Activated T-cell treated with anti-CD3 and anti-CD28 coated beads, Interleukin-2, amount 50 U/mL, for 1 hour (primary cell): ENCODE measurements at regions not wholly inside any gene's neighbourhood (a gene's known extent, or its start where the extent isn't known, plus 50 kb on each side); places are given as distances from the start of the nearest gene placed in this dataset.

Source experiments
- DNase-seq: peaks from one replicate; pipeline ENCODE4 v3.0.0-alpha.2; 2020

DNA sequence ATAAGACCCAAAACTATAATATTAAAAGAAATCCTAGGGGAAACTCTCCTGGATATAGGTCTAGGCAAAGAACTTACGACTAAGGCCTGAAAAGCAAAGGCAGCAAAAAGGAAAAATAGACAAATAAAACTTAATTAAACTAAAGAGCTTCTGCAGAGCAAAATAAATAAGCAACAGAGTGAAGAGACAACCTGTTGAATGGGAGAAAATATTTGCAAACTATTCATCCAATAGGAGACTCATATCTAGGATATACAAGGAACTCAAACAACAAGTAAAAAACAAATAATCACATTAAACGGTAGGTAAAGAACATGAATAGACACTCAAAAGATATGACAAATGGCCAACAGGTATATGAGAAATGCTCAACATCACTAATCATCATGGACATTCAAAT is 318.6 kb downstream of the CSNK1G3 start:
- no peak for DNase-seq

DNA sequence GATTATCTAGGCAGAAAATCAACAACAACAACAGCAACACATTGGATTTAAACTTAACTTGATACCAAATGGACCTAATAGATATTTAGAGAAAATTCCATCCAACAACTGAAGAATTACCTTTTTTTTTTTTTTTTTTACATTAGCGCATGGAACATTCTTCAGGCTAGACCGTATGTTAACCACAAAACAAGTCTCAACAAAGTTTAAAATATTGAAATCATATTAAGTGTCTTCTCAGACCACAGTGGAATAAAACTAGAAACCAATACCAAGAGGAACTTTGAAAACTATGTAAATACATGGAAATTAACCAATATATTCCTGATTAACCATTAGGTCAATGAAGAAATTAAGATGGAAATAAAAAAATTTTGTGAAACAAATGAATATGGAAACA is 315.8 kb downstream of the CSNK1G3 start:
- DNase-seq: no peak

DNA sequence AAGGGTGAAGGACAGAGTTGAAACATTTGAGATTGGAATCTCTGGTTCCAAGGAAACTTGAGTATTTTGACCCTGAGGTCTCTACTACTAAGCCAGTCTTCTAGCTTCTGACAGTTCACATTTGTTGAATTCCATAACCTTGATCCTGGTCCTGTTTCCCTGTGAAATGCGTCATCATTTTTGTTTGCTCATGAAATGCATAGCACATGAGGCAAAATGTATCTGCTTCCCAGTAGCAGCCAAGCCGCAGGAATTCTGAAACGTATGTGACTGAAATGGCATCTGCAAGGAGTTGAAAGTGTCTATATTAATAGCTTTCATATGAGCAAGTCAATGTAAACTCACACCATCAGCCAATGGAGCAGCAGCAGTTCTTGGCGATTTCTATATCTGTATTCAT is 307.9 kb downstream of the CSNK1G3 start:
- DNase-seq: no peak

DNA sequence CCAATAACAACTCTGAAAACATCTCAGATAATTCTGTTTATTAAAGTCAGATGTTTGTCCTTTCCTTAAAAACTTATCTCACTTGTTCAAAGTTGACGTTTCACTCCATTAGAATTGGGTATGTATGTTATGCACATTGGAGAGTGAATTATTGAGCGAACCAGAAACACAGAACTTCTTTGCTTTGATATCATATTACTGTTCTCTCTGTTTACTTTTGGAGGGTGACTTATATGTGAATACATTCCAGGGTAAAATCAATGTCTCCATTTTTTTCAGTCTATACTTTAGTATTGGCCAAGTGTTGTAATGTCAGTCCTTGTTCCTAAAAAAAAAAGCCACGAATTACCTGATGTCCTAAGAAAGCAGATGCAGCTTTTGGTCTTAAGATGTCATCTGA is 307.4 kb downstream of the CSNK1G3 start:
- no peak for DNase-seq

DNA sequence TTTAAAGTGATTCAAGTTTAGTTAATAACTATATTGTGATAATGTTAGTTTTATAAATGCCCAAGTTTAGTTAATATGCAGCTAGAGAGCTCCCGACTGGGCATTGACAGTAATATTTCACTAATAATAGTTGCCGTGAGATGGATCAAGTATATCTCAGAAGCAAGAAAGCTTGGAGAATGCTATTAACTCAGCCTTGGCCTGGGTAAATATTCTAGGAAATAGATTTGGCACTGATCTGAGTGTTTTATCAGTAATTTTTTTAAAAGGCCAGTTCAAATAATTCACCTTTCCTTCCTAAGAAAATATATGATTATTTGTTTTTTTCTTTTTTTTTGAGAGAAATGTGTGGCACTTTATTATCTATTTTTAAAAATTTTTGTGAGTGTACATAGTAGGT is 305.3 kb downstream of the CSNK1G3 start:
- DNase-seq: no peak

DNA sequence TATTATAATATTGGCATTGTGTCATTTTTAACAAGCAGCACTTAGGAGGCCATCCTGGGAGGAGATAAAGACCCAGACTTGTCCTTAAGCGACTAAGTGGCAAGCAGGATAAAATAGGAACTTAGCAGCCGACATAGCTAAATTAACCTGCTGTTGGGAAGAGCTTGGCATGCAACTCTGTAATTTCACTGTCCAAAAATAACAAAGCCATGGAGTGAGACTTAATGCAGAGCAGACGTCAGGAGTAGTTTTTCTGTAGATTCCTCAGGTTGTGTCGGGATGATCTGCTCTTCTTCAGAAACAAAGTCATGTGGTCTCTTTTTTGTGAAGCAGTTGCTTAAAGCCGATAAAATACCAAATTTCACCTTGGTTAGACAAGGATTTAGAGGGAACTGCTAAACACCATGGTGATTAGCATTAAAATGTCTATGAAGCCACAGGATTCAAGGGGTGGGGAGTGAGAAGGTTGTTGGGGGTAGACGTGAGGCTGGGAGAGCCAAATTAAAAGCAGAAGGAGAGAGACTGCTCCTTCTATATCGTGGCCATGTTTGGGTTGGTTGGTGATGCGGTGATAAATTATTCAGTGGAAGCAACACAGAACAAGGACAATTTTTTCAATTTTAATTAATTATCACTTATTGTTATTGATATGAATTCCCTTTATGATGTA is 303.0 kb downstream of the CSNK1G3 start:
- no peak for DNase-seq

DNA sequence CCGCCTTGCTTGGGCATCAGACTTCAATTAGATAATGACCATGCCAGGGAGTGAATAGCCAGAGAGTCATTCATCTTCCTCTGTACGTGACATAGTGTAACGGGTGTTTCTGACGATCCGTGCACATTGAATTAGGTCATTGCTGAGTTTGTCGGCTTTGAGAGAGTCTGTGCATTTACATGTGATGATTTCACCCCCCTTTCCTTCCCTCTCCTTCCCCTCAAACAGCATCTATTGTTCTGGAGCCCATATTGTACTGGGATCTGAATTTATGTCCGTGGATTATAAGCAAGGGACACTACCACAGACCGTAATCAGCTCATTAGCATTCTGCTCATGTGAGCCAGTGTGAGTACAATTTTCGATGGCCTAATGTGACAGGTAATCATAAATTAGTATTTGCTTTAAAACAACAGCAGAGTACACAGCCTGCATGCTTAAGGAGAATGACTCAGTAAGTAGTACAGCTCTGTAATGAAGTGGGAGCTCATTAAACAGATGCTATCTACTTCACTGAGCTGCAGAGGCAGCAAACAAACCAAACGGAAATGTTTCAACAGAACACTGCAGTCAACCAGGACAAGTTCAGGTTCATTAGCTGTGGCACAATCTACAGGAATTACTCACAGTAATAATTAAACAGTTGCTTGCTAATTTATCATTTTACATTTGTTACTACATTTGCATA is 302.1 kb downstream of the CSNK1G3 start:
- no peak for DNase-seq

DNA sequence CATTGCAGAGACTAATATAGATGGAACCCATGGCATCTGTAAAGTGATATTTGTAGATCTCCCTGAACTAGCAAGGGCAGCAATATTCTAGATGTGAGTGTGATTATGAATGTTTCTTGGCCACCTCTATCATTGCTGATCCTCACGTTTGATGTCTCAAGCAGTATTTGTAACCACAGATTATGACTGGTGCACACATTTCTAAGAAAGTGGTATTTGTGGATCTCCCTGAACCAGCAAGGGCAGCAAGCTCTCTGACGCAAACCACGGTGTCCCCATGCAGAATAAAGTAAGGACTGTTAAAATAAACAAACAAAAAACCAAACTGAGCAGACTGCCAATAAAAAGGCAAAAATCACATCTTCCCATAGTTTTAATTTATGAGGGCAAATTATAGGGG is 301.3 kb downstream of the CSNK1G3 start:
- DNase-seq: no peak

DNA sequence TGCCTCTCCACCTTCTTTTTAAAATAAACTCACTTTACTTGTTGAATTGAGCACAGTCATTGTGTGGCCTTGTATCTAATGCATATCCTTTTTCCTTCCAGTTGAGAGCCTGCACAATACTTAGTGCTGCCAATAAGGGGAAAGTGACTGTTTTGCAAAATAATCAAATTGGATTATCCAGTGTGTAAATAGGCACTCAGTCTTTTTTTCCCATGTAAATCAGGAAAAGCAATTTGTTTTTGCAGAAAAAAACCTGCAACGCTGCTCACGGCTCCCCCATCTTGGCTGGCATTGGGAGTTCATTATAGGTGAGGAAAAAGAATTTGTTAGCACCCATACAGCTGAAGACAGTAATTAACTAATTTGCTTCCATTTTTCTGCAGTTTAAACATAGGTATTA is 299.9 kb downstream of the CSNK1G3 start:
- no peak for DNase-seq

DNA sequence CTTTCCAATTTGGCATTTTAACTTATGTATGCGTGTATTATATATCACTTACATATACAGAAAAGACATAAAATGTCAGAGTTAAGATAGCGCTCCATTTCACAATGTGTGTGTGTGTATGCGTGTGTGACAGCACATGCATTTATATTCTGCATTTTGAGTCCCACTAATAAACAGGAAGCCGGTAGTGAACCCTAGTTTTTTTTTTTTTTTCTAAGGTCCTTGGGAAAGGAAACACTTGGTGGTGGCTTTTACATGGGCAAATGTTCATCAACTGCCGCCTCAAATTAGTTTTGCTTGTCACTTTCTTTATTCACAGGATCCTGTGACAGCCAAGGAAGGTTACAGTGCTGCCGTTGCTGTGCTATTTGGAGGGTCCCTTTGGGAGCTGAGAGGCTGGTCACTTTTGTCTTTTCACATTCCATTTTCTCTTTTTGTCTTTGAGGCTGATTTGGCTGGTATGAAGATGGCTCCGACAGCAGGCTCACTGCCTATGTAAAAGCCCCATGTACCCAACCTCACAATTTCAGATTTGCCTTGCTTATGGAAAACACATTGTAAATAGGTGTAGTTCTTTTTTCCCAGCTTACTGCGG is 298.9 kb downstream of the CSNK1G3 start:
- DNase-seq: no peak

DNA sequence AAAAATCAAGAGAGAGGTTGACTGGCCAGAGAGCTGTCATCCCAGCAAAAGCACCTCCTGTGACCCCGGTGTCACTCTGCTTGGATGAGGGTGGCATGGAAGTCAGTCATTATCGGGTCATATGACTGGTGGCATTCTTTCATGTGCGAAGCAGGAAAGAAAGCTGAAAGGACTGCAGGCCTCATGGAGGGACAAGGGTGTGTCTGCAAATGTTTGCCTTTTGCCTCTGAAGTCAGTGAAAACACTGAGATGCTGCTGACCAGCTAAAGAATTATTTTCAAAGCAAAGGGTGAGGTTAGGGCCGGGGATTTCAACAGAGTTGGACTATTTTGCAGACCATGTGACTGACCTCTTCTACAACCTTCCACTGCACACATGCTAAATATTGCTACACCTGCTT is 298.3 kb downstream of the CSNK1G3 start:
- no peak for DNase-seq

DNA sequence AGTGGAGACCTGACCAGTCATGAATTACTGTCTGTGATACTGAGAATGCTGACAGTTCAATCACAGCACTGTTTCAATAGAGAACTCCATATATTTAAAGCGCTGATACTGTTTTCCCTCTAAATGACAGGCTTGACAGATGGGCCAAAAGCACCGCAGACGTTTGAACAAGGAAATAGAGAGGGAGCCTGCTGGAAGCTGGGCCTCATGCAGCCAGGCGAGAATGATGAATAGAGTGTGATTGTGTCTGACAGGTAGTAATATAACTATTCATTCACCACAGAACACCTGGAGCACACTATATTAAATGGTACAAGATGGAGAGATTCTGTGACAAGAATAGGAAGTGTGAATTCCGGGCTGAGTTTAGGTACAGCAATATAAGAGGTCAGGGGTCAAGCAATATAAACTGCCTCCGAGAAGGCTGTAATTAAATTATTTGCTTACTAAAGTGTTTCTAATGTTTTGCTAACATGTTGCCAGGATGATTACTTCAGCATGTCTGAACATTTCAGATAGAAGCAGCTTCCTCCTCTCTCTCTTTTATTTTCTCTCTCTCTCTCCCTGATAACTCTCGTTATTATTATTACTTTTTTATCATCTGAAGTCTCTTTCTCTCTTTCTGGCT is 297.7 kb downstream of the CSNK1G3 start:
- DNase-seq: no peak

DNA sequence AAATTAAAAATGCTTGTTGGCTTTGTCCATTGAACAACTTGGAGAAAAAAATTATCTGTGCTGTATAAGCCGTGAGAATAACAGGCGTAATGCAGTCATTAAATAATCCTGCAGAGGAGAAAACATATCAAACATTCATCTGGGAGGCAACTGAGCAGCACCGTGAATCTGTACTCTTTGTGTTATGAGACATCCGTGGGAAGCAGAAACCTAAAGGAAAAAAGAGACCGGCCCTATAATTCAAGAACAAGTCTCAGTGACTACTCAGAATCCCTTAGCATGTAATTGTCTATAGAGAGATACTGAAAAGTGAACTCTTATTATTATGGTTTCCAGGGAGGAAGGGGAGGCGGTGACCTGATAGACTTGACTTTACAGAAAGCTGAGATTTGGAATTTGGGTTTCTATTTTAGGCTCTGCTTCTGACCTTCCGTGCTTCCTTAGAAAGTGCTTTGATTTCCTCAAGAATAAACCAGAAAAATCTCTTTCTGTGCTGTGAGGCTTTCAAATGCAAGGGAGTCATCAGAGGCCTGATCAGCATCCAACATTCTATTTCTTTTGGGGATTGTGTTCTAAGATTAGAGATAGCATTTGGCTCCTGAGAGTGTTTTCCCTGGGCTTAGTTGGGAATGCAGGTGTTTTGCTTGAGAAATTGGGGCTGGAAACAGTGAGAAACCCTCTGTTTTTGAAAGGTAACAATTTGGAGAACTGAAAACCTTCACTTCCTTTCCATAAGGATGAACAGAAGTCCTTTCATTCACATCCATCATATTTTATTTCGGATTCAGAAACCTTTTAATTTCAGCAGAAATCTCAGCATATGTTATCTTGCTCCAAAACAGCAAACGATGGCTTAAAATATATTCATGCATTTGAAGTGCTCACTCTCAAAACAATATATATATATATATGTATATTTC is 296.7 kb downstream of the CSNK1G3 start:
- DNase-seq: no peak

DNA sequence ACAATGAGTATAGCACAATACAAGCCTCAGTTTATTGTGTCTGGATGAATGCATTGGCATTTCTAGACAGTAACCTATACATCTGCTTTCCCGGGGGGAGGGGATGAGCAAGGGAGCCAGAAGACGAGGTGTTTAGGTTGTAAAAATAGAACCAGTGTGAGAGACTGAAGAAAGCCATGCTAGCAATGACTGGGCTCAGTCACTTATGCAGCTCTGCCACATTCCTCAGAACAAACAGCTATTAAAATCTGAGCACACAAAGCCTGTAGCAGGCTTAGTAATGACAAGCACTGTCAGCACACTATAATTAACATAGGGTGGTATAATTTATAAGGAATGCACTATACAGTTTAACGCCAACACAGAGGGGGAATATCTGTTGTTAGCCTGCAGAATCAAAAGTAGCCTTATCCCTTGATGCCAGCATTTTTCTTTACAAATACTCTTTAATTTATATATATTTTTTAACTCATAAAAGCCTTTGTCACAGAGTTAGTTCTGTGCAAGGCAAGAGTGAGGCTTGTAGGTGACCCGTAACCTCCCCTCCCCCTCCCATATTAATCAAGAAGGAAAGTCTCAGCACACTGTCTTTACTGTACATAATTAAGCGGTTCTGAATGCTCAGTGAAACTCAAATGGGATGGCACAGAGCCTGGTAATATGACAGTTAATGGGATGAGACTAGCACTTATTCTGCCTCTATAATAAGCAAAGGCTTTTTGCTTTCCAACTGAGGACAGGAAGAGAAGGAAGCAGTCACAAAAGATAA is 295.4 kb downstream of the CSNK1G3 start:
- DNase-seq: no peak

DNA sequence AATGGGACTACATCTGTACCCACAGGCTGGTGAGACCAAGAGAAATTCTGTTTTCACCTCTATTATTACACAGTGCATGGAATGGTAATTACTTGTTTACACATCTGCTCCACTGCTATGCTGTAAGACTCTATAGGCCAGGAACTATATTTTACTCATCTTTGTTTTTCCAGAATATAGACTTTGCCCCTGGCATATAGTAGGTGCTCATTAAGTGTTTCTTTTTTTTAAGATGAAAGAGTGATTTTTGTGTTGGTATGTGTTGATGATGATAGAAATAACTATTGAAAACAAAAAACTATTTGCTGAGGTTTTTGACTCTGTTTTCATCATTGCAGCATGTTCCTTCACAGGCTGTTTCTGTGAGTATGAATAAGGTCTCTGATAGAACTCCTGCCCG is 294.7 kb downstream of the CSNK1G3 start:
- no peak for DNase-seq

DNA sequence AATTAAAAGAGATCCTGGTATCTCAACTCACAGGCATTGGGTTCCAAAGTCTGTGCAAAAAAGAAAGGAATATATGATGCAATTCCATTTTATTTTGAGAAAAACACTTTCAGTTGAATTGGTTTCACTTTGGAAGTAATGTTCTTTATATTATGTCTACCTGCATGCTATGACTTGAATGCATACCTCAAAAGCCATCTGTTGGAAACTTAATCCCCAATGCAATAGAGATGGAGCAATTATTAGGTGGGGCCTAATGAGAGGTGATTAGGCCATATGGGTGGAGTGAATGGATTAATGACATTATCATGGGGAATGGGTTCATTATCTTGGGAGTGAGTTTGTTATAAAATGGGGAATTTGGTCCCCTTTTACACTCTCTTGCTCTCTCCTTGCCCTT is 293.3 kb downstream of the CSNK1G3 start:
- DNase-seq: no peak

DNA sequence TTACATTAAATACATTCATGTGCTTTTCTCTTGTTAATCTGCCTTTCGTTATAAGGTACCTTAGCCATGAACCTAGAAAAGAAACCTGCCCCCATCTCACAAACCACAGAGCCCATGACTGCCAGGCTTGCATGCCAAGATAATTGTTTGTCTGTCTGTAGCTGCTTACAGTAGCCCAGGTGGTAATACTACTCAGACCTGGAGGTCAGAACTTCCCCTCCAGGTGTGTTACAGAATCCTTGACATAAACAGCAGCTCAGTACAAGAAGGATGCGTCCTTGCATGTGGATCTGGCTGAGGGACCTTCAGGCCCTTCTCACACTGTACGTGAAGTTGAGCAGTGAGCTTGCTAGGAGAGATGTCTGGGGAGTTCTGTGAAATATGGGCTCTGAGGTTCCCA is 291.4 kb downstream of the CSNK1G3 start:
- DNase-seq: no peak

DNA sequence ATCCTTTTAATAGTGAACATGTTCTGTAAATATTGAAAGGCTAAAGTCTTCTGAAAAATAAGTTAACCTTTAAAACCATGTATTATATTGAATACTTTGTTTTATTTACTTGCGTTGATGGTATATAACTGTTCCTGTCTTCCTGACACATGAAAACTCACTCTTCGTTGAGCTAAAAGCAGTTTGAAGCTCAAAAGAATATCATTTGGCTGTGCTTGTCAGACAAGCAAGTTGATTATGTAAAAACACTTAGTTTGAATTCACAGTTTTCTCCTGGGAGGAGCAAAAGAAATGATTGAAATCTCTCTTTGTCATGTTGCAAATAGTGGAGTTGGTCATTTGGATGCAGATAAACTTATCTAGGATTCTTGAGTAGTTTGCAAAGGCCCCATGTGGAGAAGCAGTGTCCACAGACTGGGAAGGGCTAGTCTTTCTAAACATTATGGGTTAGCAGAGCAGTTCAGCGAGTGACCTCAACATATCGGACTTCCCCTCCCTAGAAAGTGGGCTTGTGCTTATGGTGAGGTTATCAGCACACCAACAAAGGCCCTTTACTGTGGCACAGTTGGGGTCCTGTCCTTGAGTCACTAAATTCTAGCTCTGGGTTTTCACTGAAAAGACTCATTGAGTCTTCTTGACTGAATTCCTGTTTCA is 290.4 kb downstream of the CSNK1G3 start:
- DNase-seq: no peak

DNA sequence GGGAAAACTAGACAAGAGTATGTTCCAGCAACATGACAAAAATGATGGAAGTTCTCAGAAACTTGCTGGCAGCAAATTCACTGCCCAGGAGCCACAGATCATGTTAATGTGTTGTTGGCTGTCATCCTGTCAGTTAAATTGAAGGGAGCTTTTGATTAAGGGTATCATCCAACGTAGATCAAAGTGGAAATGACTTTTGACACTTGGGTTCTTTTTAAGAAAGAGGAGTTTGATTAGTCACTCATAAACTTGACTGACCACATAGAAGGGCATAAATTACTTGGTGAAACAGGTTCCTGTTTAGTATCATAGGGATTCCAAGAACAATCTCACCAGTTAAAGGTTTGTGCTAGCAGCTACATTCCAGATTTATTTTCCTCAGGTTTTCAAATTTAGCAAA is 288.7 kb downstream of the CSNK1G3 start:
- no peak for DNase-seq

DNA sequence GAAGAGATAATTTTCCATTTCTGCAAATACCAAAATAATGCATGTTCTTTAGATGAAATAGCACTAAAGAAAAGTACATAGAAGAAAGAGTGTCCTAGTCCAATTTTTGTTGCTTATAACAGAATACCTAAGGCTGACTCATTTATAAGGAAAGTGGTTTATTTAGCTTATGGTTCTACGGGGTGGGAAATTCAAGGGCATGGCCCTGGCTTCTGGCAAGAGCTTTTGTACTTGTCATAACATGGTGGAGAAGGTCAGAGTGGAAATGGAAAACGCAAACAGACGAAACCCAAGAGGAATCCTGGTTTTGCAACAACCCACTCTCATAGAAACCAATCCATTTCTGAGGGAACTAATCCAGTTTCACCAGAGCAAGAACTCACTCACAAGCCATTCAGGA is 283.7 kb downstream of the CSNK1G3 start:
- DNase-seq: no peak

DNA sequence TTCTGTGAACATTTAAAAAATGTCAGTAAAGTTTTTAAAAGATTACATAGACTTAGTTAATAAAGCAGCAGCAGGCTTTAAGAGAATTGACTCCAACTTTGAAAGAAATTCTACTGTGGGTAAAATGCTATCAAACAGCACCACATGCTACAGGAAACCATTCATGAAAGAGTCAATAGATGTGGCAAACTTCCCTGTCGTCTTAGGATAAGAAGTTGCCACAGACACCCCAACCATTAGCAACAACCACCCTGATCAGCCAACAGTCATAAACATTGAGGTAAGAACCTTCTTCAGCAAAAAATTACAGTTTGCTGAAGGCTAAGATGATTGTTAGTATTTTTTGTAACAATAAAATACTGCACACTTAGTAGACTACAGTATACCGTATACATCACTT is 278.2 kb downstream of the CSNK1G3 start:
- DNase-seq: no peak

DNA sequence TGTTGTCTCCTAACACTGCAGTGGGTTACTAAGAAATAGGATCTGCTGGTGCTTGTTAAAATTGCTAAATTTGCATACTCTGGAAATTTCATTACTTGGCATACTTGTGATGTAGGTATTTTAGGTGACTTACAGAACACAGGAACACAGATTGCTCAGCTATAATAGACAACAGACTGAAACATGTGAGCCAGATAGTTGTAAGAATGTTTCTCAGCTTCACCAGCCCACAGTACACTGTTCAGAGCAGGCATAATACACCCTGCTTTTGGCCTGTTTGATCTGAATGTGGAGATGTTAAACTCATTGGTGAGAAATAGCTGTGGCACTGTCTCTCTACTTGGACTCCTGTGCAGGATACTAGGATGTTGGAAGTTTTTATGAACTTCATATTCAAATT is 275.7 kb downstream of the CSNK1G3 start:
- no peak for DNase-seq
